ENCODE measurements at regions not wholly inside any gene's neighbourhood (a gene's known extent, or its start where the extent isn't known, plus 50 kb on each side); places are given as distances from the start of the nearest gene placed in this dataset.

DNA sequence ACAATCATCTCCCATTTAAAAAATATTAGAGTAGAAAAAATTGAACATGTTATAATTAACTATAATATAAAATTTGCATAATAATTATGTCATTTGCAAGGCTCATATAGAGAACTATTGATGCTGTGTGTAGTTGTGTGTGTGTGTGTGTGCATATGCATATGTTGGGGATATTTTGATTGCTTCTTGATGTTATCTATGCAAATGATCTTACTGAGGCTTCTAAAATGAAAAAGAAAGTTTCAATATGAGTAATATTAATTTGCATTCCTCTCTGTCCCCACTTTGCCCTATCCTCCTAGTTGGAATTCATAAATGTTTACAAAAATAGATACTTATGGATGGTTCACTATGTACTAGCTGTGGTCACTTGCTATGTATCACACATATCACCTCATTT, 523.3 kb downstream of the TRIB2 start:
- DNase-seq (ENCODE audit: low read depth, low spot score) (no peak), FAIRE-seq (no peak)
- Histone ChIP-seq H3K4me3 (replicated peaks in 1 of 3; ENCODE audit: insufficient read depth in 1 of 3, low read depth in 1 of 3, low read length in 3 of 3) (no peak overlapping the region), H3K36me3 (ENCODE audit: control insufficient read depth in 2 of 2, extremely low read depth in 1 of 2, insufficient read depth in 2 of 2, low read length in 2 of 2) (no peaks in the 10 kb centered on the region), H3K9me1 (replicated peaks; ENCODE audit: control insufficient read depth, extremely low read depth, insufficient read depth, low read length) (no peaks in the 10 kb centered on the region), H3K27me3 (ENCODE audit: control insufficient read depth in 2 of 2, insufficient read depth in 2 of 2, low read length in 2 of 2) (no peaks in the 10 kb centered on the region), H3K4me1 (ENCODE audit: control insufficient read depth, extremely low read depth, insufficient read depth, low read length) (no peaks in the 10 kb centered on the region), H4K20me1 (replicated peaks; ENCODE audit: control insufficient read depth, extremely low read depth, insufficient read depth, low read length) (no peaks in the 10 kb centered on the region), H3K4me2 (ENCODE audit: insufficient read depth, low read length) (no peak overlapping the region), H3K79me2 (ENCODE audit: control insufficient read depth, insufficient read depth, low read length) (no peaks in the 10 kb centered on the region), H3K9me3 (replicated peaks; ENCODE audit: control insufficient read depth, insufficient read depth, low read length) (no peaks in the 10 kb centered on the region), H2AFZ (ENCODE audit: low read depth, low read length) (no peak overlapping the region), H3K27ac (ENCODE audit: insufficient read depth, low read depth, low read length) (no peak overlapping the region), H3K9ac (replicated peaks; ENCODE audit: extremely low read depth, insufficient read depth, low read length) (no peak overlapping the region)
- BruUV-seq (replicated peaks) = no TSS peak
- intact Hi-C loops (cut with micrococcal nuclease) = no loop called here
- TF ChIP-seq POLR2AphosphoS5 (IDR thresholded peaks at IDR 0.05; ENCODE audit: insufficient read depth, low read depth, low read length) = no peak
- TF ChIP-seq JUN (IDR thresholded peaks at IDR 0.05; ENCODE audit: borderline replicate concordance, insufficient read depth, insufficient read length, low read depth) = no peak
- dilution Hi-C loops (cut with MboI; ENCODE audit: extremely low pct_ligation_motif_present, low sequenced_read_pairs) = no loop called here
- POLR2A ChIA-PET = no interaction called here
- CTCF ChIA-PET = no interaction called here

- dilution Hi-C loops (cut with MboI; ENCODE audit: extremely low pct_ligation_motif_present, low sequenced_read_pairs) = no loop called here
- no peak for FAIRE-seq
Observed at GRCh38 chr2:13240789-13241487, 524.2 kb downstream of the TRIB2 start.

More at GRCh38 chr2:13240789-13241487, 524.2 kb downstream of the TRIB2 start:
- Histone ChIP-seq H3K79me2 (ENCODE audit: control insufficient read depth, insufficient read depth, low read length) (no peaks in the 10 kb centered on the region), H3K9me3 (replicated peaks; ENCODE audit: control insufficient read depth, insufficient read depth, low read length) (no peaks in the 10 kb centered on the region), H3K27me3 (ENCODE audit: control insufficient read depth in 2 of 2, insufficient read depth in 2 of 2, low read length in 2 of 2) (no peaks in the 10 kb centered on the region), H4K20me1 (replicated peaks; ENCODE audit: control insufficient read depth, extremely low read depth, insufficient read depth, low read length) (no peaks in the 10 kb centered on the region), H2AFZ (ENCODE audit: low read depth, low read length) (no peak overlapping the region), H3K4me1 (ENCODE audit: control insufficient read depth, extremely low read depth, insufficient read depth, low read length) (no peaks in the 10 kb centered on the region), H3K9ac (replicated peaks; ENCODE audit: extremely low read depth, insufficient read depth, low read length) (no peak overlapping the region), H3K9me1 (replicated peaks; ENCODE audit: control insufficient read depth, extremely low read depth, insufficient read depth, low read length) (no peaks in the 10 kb centered on the region), H3K36me3 (ENCODE audit: control insufficient read depth in 2 of 2, extremely low read depth in 1 of 2, insufficient read depth in 2 of 2, low read length in 2 of 2) (no peaks in the 10 kb centered on the region), H3K4me3 (replicated peaks in 1 of 3; ENCODE audit: insufficient read depth in 1 of 3, low read depth in 1 of 3, low read length in 3 of 3) (no peak overlapping the region), H3K4me2 (ENCODE audit: insufficient read depth, low read length) (no peak overlapping the region), H3K27ac (ENCODE audit: insufficient read depth, low read depth, low read length) (no peak overlapping the region)
- intact Hi-C loops (cut with micrococcal nuclease) = no loop called here
- CTCF ChIA-PET = no interaction called here
- BruUV-seq (replicated peaks) = no TSS peak
- TF ChIP-seq MYC (IDR thresholded peaks at IDR 0.05; ENCODE audit: low read depth, low read length) (no peak), EZH2 (IDR thresholded peaks at IDR 0.05; ENCODE audit: borderline replicate concordance, low read depth, low read length, severe bottlenecking) (no peak), POLR2AphosphoS5 (IDR thresholded peaks at IDR 0.05; ENCODE audit: insufficient read depth, low read depth, low read length) (no peak), FOS (IDR thresholded peaks at IDR 0.05; ENCODE audit: borderline replicate concordance, insufficient read depth, low read length) (no peak)
- POLR2A ChIA-PET = no interaction called here
- DNase-seq (ENCODE audit: low read depth, low spot score) = no peak

Data from endothelial cell of umbilical vein (primary cell).